Gastrocnemius medialis (tissue), 4 donors: ENCODE measurements at regions not wholly inside any gene's neighbourhood (a gene's known extent, or its start where the extent isn't known, plus 50 kb on each side); places are given as distances from the start of the nearest gene placed in this dataset.

Experiments used
- ATAC-seq, 2 donors: fragments of 150-250 bp; one replicate each; pipeline ENCODE4 v1.9.1; 2016
- DNase-seq, 2 donors: peaks; one replicate each; pipeline ENCODE4 v3.0.0-alpha.2; 2019
- H3K27ac ChIP-seq, 4 donors: fragments of 200-600 bp; sonication (generic); 1 replicate in 1 of 4; 2 replicates in 3 of 4; pipeline ENCODE4 v1.5.1; 2016 to 2018; ENCODE audit warnings: mild to moderate bottlenecking in 2 of 4, moderate library complexity in 1 of 4
- H3K27me3 ChIP-seq, 3 donors: fragments of 200-600 bp; sonication (generic) in 2 of 3; 1 replicate in 1 of 3; 2 replicates in 2 of 3; pipeline versions ENCODE4 v1.5.1 to v1.6.0; 2016 to 2019; ENCODE audit warnings: mild to moderate bottlenecking in 1 of 3, moderate library complexity in 1 of 3
- H3K36me3 ChIP-seq, 2 donors: fragments of 200-600 bp; sonication (generic) in 1 of 2; one replicate each; pipeline ENCODE4 v1.5.1; 2017 to 2018
- H3K4me1 ChIP-seq, 2 donors: fragments of 200-600 bp; sonication (generic) in 1 of 2; one replicate each; pipeline ENCODE4 v1.5.1; 2016 to 2017; ENCODE audit warnings: mild to moderate bottlenecking in 2 of 2
- H3K4me3 ChIP-seq, 4 donors: fragments of 200-600 bp; sonication (generic) in 3 of 4; 1 replicate in 1 of 4; 2 replicates in 3 of 4; pipeline ENCODE4 v1.5.1; 2016 to 2019; ENCODE audit warnings: mild to moderate bottlenecking in 2 of 4
- H3K9me3 ChIP-seq, 3 donors: fragments of 200-600 bp; sonication (generic) in 2 of 3; 1 replicate in 1 of 3; 2 replicates in 2 of 3; pipeline ENCODE4 v1.5.1; 2016 to 2019
- POLR2A ChIP-seq, 2 donors: fragments of 450-650 bp; IDR thresholded peaks; one replicate each; pipeline ENCODE4 v1.6.1; 2017; ENCODE audit warnings: antibody characterized with exemption in 2 of 2, mild to moderate bottlenecking in 2 of 2, moderate library complexity in 2 of 2
- in situ Hi-C, 4 donors: fragments of 200-750 bp; cut with MboI; loops; one replicate each; pipeline versions ENCODE4 v1.15.0 to v1.8.0; 2017; ENCODE audit warnings: low sequenced_read_pairs in 4 of 4
- intact Hi-C: fragments of 100-400 bp; cut with DNase I; formaldehyde crosslinking; loops from one replicate; pipeline ENCODE4 v1.15.1; 2023; ENCODE audit warnings: low total_unique reads
- TF ChIP-seq, protein P1 (sequence below), 5 experiments: fragments of 450-650 bp in 3 of 5; fragments of 200-600 bp in 2 of 5; sonication (generic) in 2 of 5; IDR thresholded peaks in 4 of 5; conservative IDR thresholded peaks in 1 of 5; 1 replicate in 4 of 5; 2 replicates in 1 of 5; pipeline ENCODE4 v1.5.1; 2016 to 2019; ENCODE audit warnings: antibody characterized with exemption in 5 of 5, mild to moderate bottlenecking in 3 of 5, moderate library complexity in 3 of 5

DNA sequence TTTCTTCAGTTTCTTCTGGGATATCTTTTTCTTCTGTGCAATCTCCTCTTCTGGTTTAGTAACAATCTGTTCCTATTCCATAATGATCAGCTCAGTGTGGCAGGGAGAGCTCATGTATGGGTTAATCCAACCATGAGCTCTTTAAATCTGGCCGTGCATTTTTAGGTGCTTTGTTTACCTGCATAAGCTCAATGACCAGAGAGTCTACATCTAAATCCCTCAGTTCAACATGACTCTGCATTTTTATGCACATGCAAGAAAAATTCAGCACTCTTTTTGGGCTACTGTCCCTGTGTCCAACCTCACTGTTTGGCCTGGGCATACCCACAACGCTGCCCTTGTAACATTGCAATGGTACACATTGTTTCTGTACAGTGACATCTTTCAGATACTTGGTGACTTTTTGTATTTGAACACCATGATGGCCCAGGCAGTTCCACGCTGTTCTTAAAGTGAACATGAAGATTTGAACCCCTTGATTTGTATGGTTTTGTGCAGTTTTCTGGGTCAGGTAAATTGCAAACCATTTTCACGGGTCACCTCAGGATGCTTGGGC lies 243.3 kb upstream of the SRRM4 start:
- Histone ChIP-seq H3K9me3 (no peaks in the 10 kb centered on the region), H3K27me3 (no peaks in the 10 kb centered on the region), H3K36me3 (no peaks in the 10 kb centered on the region), H3K27ac (no peak overlapping the region), H3K4me3 (no peak overlapping the region), H3K4me1 (no peaks in the 10 kb centered on the region)
- ATAC-seq (no peak), DNase-seq (no peak)
- intact Hi-C loops, result no loop called here
- in situ Hi-C loops, result no loop called here
- TF ChIP-seq, protein P1, sequence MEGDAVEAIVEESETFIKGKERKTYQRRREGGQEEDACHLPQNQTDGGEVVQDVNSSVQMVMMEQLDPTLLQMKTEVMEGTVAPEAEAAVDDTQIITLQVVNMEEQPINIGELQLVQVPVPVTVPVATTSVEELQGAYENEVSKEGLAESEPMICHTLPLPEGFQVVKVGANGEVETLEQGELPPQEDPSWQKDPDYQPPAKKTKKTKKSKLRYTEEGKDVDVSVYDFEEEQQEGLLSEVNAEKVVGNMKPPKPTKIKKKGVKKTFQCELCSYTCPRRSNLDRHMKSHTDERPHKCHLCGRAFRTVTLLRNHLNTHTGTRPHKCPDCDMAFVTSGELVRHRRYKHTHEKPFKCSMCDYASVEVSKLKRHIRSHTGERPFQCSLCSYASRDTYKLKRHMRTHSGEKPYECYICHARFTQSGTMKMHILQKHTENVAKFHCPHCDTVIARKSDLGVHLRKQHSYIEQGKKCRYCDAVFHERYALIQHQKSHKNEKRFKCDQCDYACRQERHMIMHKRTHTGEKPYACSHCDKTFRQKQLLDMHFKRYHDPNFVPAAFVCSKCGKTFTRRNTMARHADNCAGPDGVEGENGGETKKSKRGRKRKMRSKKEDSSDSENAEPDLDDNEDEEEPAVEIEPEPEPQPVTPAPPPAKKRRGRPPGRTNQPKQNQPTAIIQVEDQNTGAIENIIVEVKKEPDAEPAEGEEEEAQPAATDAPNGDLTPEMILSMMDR (IDR thresholded peaks at IDR 0.05 in 4 of 5, conservative IDR thresholded peaks at IDR 0.05 in 1 of 5), result no peak
- TF ChIP-seq POLR2A (IDR thresholded peaks at IDR 0.05), result no peak

GRCh38 chr12:118741194-118741593 lies 240.1 kb upstream of the SRRM4 start:
- intact Hi-C loops, result no loop called here

DNA sequence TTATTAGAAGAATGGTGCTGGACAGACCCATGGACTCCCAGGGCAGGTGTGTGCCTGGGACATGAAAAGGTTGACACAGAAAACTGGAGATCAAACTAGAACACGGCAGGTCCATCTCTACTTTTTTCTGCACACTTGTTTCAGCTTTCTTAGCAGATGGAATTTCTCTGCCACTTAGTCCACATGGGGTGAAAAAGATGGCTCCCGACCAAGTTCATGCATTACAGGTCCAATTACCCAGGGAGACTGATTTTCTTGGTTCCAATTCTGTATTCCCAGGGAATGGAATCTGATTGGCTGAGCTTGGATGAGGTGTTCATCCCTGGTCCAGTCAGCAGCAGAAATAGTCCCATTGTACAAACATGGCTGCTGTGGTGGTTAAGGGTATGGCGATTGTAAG lies 238.9 kb upstream of the SRRM4 start:
- Histone ChIP-seq H3K36me3 (no peaks in the 10 kb centered on the region), H3K9me3 (no peaks in the 10 kb centered on the region), H3K4me3 (no peak overlapping the region), H3K27ac (no peak overlapping the region), H3K27me3 (no peaks in the 10 kb centered on the region), H3K4me1 (no peaks in the 10 kb centered on the region)
- TF ChIP-seq, protein P1 (IDR thresholded peaks at IDR 0.05 in 4 of 5, conservative IDR thresholded peaks at IDR 0.05 in 1 of 5), result no peak
- TF ChIP-seq POLR2A (IDR thresholded peaks at IDR 0.05), result no peak
- in situ Hi-C loops, result no loop called here
- DNase-seq (no peak), ATAC-seq (no peak)
- intact Hi-C loops, result no loop called here

More at GRCh38 chr12:118741194-118741593, 240.1 kb upstream of the SRRM4 start:
- H3K36me3 ChIP-seq, result no peaks in the 10 kb centered on the region
- H3K4me3 ChIP-seq, result no peak overlapping the region
- no peak overlapping the region for H3K27ac ChIP-seq
- no peaks in the 10 kb centered on the region for H3K27me3 ChIP-seq
- H3K4me1 ChIP-seq, result no peaks in the 10 kb centered on the region
- DNase-seq (no peak), ATAC-seq (no peak)
- in situ Hi-C loops, result no loop called here
- H3K9me3 ChIP-seq, result no peaks in the 10 kb centered on the region
- TF ChIP-seq POLR2A (IDR thresholded peaks at IDR 0.05), result no peak
- TF ChIP-seq, protein P1 (IDR thresholded peaks at IDR 0.05 in 4 of 5, conservative IDR thresholded peaks at IDR 0.05 in 1 of 5), result no peak

DNA sequence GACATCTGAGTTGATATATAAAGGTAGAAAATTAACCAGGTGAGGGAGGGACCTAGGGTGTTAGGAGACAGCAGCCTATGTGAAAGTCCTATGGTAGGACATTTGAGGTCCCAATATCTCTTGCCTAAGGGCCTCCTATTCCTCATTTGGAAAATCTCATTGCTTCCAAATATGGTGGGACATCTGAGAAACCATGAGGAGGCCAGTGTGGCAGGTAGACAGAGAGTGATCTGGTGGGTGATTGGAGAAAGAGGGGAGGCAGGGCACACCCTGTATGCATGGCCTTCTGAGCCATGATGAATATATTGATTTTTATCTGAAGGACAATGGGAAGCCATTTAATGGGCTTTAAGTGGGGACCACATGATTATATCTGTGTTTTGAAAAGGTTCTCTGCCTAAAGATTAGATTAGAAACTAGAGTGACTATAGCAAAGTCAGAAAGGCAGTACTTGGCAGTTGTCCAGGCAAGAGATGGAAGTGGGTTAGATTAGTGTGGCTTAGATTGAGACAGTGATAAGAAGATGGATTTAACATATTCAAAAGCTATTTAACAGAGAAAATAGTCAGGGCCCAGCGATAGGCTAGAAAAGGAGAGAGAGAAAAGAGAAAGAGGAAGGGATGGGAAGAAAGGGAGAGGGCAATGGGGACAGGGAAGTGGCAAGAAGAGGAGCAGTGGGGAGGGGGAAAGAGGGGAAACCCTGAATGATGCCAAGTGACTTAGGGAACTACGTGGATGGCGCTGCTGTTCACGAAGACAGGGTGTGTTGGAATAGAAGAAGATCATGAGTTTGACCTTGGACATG lies 237.2 kb upstream of the SRRM4 start:
- DNase-seq, result no peak
- Histone ChIP-seq H3K36me3 (no peaks in the 10 kb centered on the region), H3K9me3 (no peaks in the 10 kb centered on the region), H3K27me3 (no peaks in the 10 kb centered on the region), H3K27ac (no peak overlapping the region), H3K4me1 (no peaks in the 10 kb centered on the region), H3K4me3 (no peak overlapping the region)
- no peak for ATAC-seq
- intact Hi-C loops, result no loop called here
- TF ChIP-seq, protein P1 (IDR thresholded peaks at IDR 0.05 in 4 of 5, conservative IDR thresholded peaks at IDR 0.05 in 1 of 5), result no peak
- no peak for TF ChIP-seq POLR2A (IDR thresholded peaks at IDR 0.05)
- in situ Hi-C loops, result no loop called here
